Kidney (tissue), 13 donors: ENCODE measurements at regions not wholly inside any gene's neighbourhood (a gene's known extent, or its start where the extent isn't known, plus 50 kb on each side); places are given as distances from the start of the nearest gene placed in this dataset.

Experiments
- DNase-seq, 5 donors: peaks; one replicate each; pipeline ENCODE4 v3.0.0-alpha.2; 2013 to 2020
- FAIRE-seq: peaks from 2 replicates; lab custom pipeline; 2012; peaks lifted over from hg19 to GRCh38; lab: Jason Lieb, UNC
- H3K27ac ChIP-seq, 2 donors: one replicate each; pipeline ENCODE4 v1.7.0; 2013; ENCODE audit warnings: low read depth in 2 of 2, low read length in 2 of 2, inconsistent platforms in 1 of 2
- H3K27me3 ChIP-seq: one replicate; pipeline ENCODE4 v1.7.1; 2013; ENCODE audit warnings: low read length, inconsistent platforms; ENCODE audit not compliant: control insufficient read depth, insufficient read depth
- H3K36me3 ChIP-seq, 3 donors: one replicate each; pipeline versions ENCODE4 v1.7.0 to v1.7.1; 2013; ENCODE audit warnings: low read length in 3 of 3, control low read depth in 1 of 3, inconsistent platforms in 1 of 3; ENCODE audit not compliant: insufficient read depth in 3 of 3, control insufficient read depth in 2 of 3
- H3K4me1 ChIP-seq, 3 donors: one replicate each; pipeline versions ENCODE4 v1.7.0 to v1.7.1; 2013; ENCODE audit warnings: low read length in 3 of 3, inconsistent platforms in 1 of 3, low read depth in 1 of 3; ENCODE audit not compliant: control insufficient read depth in 2 of 3, insufficient read depth in 2 of 3
- H3K4me3 ChIP-seq, 3 donors: one replicate each; pipeline versions ENCODE4 v1.7.0 to v1.8.1; 2013; ENCODE audit warnings: low read length in 3 of 3, control low read depth in 1 of 3, inconsistent platforms in 1 of 3
- H3K9ac ChIP-seq, 3 donors: one replicate each; pipeline versions ENCODE4 v1.7.0 to v1.7.1; 2013; ENCODE audit warnings: low read length in 3 of 3, control low read depth in 1 of 3, inconsistent platforms in 1 of 3
- H3K9me3 ChIP-seq, 3 donors: one replicate each; pipeline versions ENCODE4 v1.7.0 to v1.7.1; 2013; ENCODE audit warnings: low read length in 3 of 3, control low read depth in 1 of 3, inconsistent platforms in 1 of 3; ENCODE audit not compliant: control insufficient read depth in 2 of 3, insufficient read depth in 1 of 3
- intact Hi-C: fragments of 100-400 bp; cut with DNase I; formaldehyde crosslinking; loops from one replicate; pipeline ENCODE4 v1.11.1; 2022
- TF ChIP-seq, protein P1 (sequence below): IDR thresholded peaks from 3 replicates; pipeline ENCODE4 v1.5.1; 2012; ENCODE audit warnings: mild to moderate bottlenecking, moderate library complexity, borderline replicate concordance; ENCODE audit not compliant: insufficient read depth; ENCODE audit errors: extremely low read depth
- donor health status: control.
- donor health status: control.
- donor health status: control.
- donor health status: control.
- donor health status: control.
- donor health status: DM: yes; HTN: yes; CAD: no.
- donor health status: Normal renal cell carcinoma (clear cell type).

DNA sequence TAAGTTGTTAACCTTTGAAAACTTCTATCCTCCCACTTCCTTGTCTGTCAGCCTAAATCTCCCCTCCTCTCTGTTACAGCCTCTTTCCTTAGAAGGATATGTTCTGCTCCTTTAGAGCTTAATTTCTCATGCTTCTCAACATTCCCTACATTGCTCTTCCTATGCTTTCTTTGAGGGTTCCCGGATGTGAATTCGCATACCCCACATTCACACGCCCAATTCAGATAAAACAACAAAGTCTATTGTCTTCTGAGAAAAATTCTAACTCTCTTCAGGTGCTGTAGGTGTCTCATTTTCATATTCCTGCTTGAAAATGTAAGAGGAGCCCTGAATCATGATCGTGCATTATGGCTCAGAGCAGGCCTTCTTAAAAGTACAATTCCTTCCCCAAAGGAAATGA, 171.8 kb upstream of the DPH6 start:
- Histone ChIP-seq H3K9ac (no peak overlapping the region), H3K27me3 (no peaks in the 10 kb centered on the region), H3K4me3 (no peak overlapping the region), H3K36me3 (no peaks in the 10 kb centered on the region), H3K4me1 (no peaks in the 10 kb centered on the region), H3K27ac (no peak overlapping the region), H3K9me3 (no peaks in the 10 kb centered on the region)
- FAIRE-seq (no peak), DNase-seq (no peak)
- intact Hi-C loops, result no loop called here
- TF ChIP-seq, protein P1, sequence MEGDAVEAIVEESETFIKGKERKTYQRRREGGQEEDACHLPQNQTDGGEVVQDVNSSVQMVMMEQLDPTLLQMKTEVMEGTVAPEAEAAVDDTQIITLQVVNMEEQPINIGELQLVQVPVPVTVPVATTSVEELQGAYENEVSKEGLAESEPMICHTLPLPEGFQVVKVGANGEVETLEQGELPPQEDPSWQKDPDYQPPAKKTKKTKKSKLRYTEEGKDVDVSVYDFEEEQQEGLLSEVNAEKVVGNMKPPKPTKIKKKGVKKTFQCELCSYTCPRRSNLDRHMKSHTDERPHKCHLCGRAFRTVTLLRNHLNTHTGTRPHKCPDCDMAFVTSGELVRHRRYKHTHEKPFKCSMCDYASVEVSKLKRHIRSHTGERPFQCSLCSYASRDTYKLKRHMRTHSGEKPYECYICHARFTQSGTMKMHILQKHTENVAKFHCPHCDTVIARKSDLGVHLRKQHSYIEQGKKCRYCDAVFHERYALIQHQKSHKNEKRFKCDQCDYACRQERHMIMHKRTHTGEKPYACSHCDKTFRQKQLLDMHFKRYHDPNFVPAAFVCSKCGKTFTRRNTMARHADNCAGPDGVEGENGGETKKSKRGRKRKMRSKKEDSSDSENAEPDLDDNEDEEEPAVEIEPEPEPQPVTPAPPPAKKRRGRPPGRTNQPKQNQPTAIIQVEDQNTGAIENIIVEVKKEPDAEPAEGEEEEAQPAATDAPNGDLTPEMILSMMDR, result no peak

DNA sequence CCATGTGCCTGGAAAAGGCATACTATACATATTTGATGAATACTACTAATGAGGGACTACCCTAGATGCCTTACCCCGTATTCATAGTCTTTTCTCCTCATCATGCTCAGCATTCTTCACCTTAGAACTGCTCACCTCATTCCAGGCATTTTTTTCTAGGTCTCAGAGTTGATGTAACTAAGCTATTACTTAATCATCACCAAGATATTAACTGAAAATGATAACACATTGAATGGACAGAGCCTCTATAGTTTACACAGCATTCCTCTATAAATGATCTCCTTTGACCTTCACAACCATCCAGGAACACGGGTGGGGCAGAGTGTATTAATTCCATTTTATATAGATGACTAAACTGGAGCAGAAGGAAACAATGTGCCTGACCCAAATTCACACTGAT, 174.1 kb upstream of the DPH6 start:
- no peaks in the 10 kb centered on the region for H3K36me3 ChIP-seq
- intact Hi-C loops, result no loop called here
- no peak overlapping the region for H3K4me3 ChIP-seq
- TF ChIP-seq, protein P1, result no peak
- no peak overlapping the region for H3K9ac ChIP-seq
- DNase-seq (no peak), FAIRE-seq (no peak)
- no peaks in the 10 kb centered on the region for H3K4me1 ChIP-seq
- H3K9me3 ChIP-seq, result no peaks in the 10 kb centered on the region
- no peak overlapping the region for H3K27ac ChIP-seq
- no peaks in the 10 kb centered on the region for H3K27me3 ChIP-seq

DNA sequence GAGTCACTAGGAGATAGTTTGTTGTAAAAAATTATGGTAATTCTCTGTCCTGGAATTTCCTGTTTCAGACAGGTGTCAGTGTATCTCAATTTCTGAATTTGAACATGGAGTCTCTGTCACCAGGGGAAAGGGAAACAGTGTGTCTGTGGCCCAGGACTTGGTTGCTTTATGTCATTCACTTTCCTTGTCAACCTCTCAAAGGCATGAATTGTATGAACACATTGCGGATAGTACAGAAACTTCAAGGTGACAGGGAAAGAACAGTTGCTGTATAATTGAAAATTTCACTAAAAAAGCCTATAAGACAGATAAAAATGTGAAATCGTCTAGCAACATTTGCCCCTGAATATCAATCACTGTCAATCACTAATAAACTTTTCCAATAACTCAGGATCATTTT, 175.0 kb upstream of the DPH6 start:
- no peak for FAIRE-seq
- Histone ChIP-seq H3K27me3 (no peaks in the 10 kb centered on the region), H3K4me1 (no peaks in the 10 kb centered on the region), H3K36me3 (no peaks in the 10 kb centered on the region), H3K27ac (no peak overlapping the region), H3K9ac (no peak overlapping the region), H3K9me3 (no peaks in the 10 kb centered on the region), H3K4me3 (no peak overlapping the region)
- intact Hi-C loops, result no loop called here
- DNase-seq, result no peak
- TF ChIP-seq, protein P1, result no peak

DNA sequence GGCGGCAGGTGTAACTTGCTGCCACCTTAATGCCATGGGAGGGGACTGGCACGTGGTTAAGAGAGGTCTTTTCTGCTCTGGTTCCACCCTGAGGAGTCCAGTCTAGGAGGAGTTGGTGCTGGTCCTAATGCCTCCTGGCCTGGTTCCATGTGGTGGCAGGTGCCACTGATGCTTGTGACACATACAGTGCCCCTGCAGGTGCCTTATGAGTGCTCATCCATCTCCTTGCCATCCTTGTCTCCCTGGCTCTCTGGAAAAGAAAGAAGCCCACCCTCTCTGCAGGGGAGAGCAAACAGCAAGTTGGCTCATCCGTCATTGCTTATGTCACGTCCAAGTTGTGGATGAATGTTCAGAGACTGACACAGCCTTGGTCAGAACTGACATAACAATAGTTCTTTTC, 175.8 kb upstream of the DPH6 start:
- H3K36me3 ChIP-seq, result no peaks in the 10 kb centered on the region
- no peaks in the 10 kb centered on the region for H3K27me3 ChIP-seq
- H3K27ac ChIP-seq, result no peak overlapping the region
- no peaks in the 10 kb centered on the region for H3K4me1 ChIP-seq
- intact Hi-C loops, result no loop called here
- H3K4me3 ChIP-seq, result no peak overlapping the region
- no peak overlapping the region for H3K9ac ChIP-seq
- DNase-seq (no peak), FAIRE-seq (no peak)
- TF ChIP-seq, protein P1, result no peak
- H3K9me3 ChIP-seq, result no peaks in the 10 kb centered on the region
